Sigmoid colon (tissue), 6 donors: ENCODE measurements at regions not wholly inside any gene's neighbourhood (a gene's known extent, or its start where the extent isn't known, plus 50 kb on each side); places are given as distances from the start of the nearest gene placed in this dataset.

Experiments used
- DNase-seq: peaks from one replicate; pipeline ENCODE4 v3.0.0-alpha.2; 2019
- H3K27ac ChIP-seq, 4 donors: fragments of 200-600 bp; sonication (generic); one replicate each; pipeline ENCODE4 v1.5.1; 2016 to 2019; ENCODE audit warnings: mild to moderate bottlenecking in 1 of 4
- H3K27me3 ChIP-seq, 3 donors: fragments of 200-600 bp; sonication (generic); one replicate each; pipeline ENCODE4 v1.5.1; 2019; ENCODE audit warnings: mild to moderate bottlenecking in 1 of 3
- H3K36me3 ChIP-seq, 4 donors: fragments of 200-600 bp; sonication (generic); one replicate each; pipeline ENCODE4 v1.5.1; 2016 to 2019
- H3K4me1 ChIP-seq, 4 donors: fragments of 200-600 bp; sonication (generic); one replicate each; pipeline ENCODE4 v1.5.1; 2017 to 2019
- H3K4me3 ChIP-seq, 4 donors: fragments of 200-600 bp; sonication (generic); one replicate each; pipeline ENCODE4 v1.5.1; 2017 to 2019; ENCODE audit warnings: mild to moderate bottlenecking in 2 of 4, moderate library complexity in 1 of 4
- H3K9me3 ChIP-seq, 4 donors: fragments of 200-600 bp in 3 of 4; sonication (generic) in 3 of 4; one replicate each; pipeline versions ENCODE4 v1.5.1 to v1.6.1; 2013 to 2019
- CTCF ChIP-seq, 4 experiments: fragments of 450-650 bp in 3 of 4; fragments of 200-600 bp in 1 of 4; IDR thresholded peaks; one replicate each; pipeline ENCODE4 v1.5.1; 2016 to 2019; ENCODE audit warnings: antibody characterized with exemption in 4 of 4, mild to moderate bottlenecking in 3 of 4, moderate library complexity in 2 of 4
- EP300 ChIP-seq, 4 donors: sonication (generic); formaldehyde crosslinking; IDR thresholded peaks; one replicate each; pipeline ENCODE4 v1.6.1; 2017; ENCODE audit warnings: antibody characterized with exemption in 4 of 4
- POLR2A ChIP-seq, 2 donors: fragments of 450-650 bp; IDR thresholded peaks; one replicate each; pipeline ENCODE4 v1.6.1; 2016; ENCODE audit warnings: antibody characterized with exemption in 2 of 2, mild to moderate bottlenecking in 2 of 2, moderate library complexity in 2 of 2
- POLR2AphosphoS5 ChIP-seq, 4 donors: sonication (generic); formaldehyde crosslinking; IDR thresholded peaks; one replicate each; pipeline ENCODE4 v1.6.1; 2017; ENCODE audit warnings: antibody characterized with exemption in 4 of 4
- WGBS, 2 donors: extraction: QIAGEN DNeasy Blood & Tissue Kit; methylation state at CpG; one replicate each; pipeline ENCODE4 v1.1.7; 2013; 5-methylcytosine and 5-hydroxymethylcytosine counted together
- intact Hi-C: fragments of 100-400 bp; cut with DNase I; formaldehyde crosslinking; loops from one replicate; pipeline ENCODE4 v1.15.1; 2023
- donor health status: healthy with polysubstance abuse.
- donor health status: healthy.

DNA sequence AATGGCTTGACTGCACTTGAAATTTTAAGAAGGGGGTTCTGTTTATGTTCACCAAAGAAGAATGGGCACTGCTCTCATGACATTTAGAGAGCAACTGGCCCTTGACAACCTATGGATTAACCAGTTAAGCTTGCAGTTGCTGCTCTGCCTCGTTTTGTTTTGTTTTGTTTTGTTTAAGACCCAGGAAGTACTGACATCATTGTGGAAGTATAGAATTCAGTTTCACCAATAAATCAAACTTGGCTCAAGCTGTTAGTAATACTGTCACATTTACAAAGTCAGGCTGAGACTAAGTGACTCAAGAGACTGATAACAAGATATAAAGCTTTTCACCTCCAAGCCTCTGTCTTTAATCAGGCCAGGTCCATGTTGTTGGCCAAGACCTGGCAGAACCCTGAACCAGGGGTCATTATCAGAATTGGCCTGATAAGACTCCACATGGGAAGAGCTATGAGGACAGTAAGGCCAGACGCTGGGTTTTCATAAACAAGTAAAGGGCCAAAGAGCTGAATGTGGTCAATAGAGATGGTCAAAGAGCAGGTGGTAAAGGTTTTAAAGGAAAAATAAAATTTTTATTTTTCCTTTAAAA, 99.4 kb upstream of the VGLL2 start:
- intact Hi-C loops = no loop called here
- TF ChIP-seq CTCF (IDR thresholded peaks at IDR 0.05) = no peak
- Histone ChIP-seq H3K27ac (no peak overlapping the region), H3K9me3 (no peaks in the 10 kb centered on the region), H3K27me3 (no peaks in the 10 kb centered on the region), H3K4me1 (peaks cover 0 to 25% (median 4%) of the 10 kb centered on the region in 4 donors), H3K4me3 (no peak overlapping the region), H3K36me3 (no peaks in the 10 kb centered on the region)
- DNase-seq = no peak
- WGBS, 2 donors = 38 to 42% methylated on average over 2 of the region's 2 CpGs

GRCh38 chr6:117167520-117168271, 97.7 kb upstream of the VGLL2 start:
- peaks cover 0 to 25% (median 4%) of the 10 kb centered on the region in 4 donors for H3K4me1 ChIP-seq
- H3K36me3 ChIP-seq = no peaks in the 10 kb centered on the region
- H3K4me3 ChIP-seq = no peak overlapping the region
- DNase-seq = no peak
- TF ChIP-seq POLR2A (IDR thresholded peaks at IDR 0.05) (no peak), CTCF (IDR thresholded peaks at IDR 0.05) (no peak), POLR2AphosphoS5 (IDR thresholded peaks at IDR 0.05) (no peak), EP300 (IDR thresholded peaks at IDR 0.05) (no peak)
- H3K27ac ChIP-seq = no peak overlapping the region
- no peaks in the 10 kb centered on the region for H3K27me3 ChIP-seq
- H3K9me3 ChIP-seq = peaks cover 0 to 3% (median 0%) of the 10 kb centered on the region in 4 donors
- 65 to 79% methylated on average over 10 of the region's 10 CpGs for WGBS, 2 donors
- intact Hi-C loops = no loop called here

- Histone ChIP-seq H3K27me3 (no peaks in the 10 kb centered on the region), H3K36me3 (no peaks in the 10 kb centered on the region), H3K27ac (no peak overlapping the region), H3K4me1 (peaks cover 0 to 25% (median 4%) of the 10 kb centered on the region in 4 donors), H3K9me3 (peaks cover 0 to 4% (median 0%) of the 10 kb centered on the region in 4 donors), H3K4me3 (no peak overlapping the region)
- 75 to 78% methylated on average over 4 of the region's 4 CpGs for WGBS, 2 donors
- intact Hi-C loops = no loop called here
- TF ChIP-seq POLR2A (IDR thresholded peaks at IDR 0.05) (no peak), CTCF (IDR thresholded peaks at IDR 0.05) (no peak), POLR2AphosphoS5 (IDR thresholded peaks at IDR 0.05) (no peak), EP300 (IDR thresholded peaks at IDR 0.05) (no peak)
- DNase-seq = no peak
Measured at GRCh38 chr6:117168296-117169063, 96.9 kb upstream of the VGLL2 start.

GRCh38 chr6:117169064-117169665, 96.2 kb upstream of the VGLL2 start:
- H3K4me1 ChIP-seq = peaks cover 0 to 25% (median 4%) of the 10 kb centered on the region in 4 donors
- no peak overlapping the region for H3K4me3 ChIP-seq
- peaks cover 0 to 4% (median 0%) of the 10 kb centered on the region in 4 donors for H3K9me3 ChIP-seq
- 87 to 90% methylated on average over 5 of the region's 5 CpGs for WGBS, 2 donors
- DNase-seq = no peak
- H3K27ac ChIP-seq = no peak overlapping the region
- TF ChIP-seq CTCF (IDR thresholded peaks at IDR 0.05) (no peak), POLR2AphosphoS5 (IDR thresholded peaks at IDR 0.05) (no peak), POLR2A (IDR thresholded peaks at IDR 0.05) (no peak), EP300 (IDR thresholded peaks at IDR 0.05) (no peak)
- no peaks in the 10 kb centered on the region for H3K27me3 ChIP-seq
- H3K36me3 ChIP-seq = no peaks in the 10 kb centered on the region
- intact Hi-C loops = no loop called here
